Erythroblast (primary cell): ENCODE measurements at regions not wholly inside any gene's neighbourhood (a gene's known extent, or its start where the extent isn't known, plus 50 kb on each side); places are given as distances from the start of the nearest gene placed in this dataset.
"Not testable (repeated sequence)": the region's sequence is repeated elsewhere in the genome, so short reads cannot be mapped to it uniquely, and the experiment has no call there.

Experiments
- DNase-seq, 2 experiments: peaks; one replicate each; lab custom pipeline; 2025; lab: John Stamatoyannopoulos, UW
- GATA1 ChIP-seq: IDR thresholded peaks from 2 replicates; pipeline ENCODE4 v1.6.1; 2011; ENCODE audit warnings: low read depth, mild to moderate bottlenecking, control low read depth, low read length, moderate library complexity
- POLR2A ChIP-seq: IDR thresholded peaks from 2 replicates; pipeline ENCODE4 v1.6.1; 2011; ENCODE audit warnings: mild to moderate bottlenecking, low read length

DNA sequence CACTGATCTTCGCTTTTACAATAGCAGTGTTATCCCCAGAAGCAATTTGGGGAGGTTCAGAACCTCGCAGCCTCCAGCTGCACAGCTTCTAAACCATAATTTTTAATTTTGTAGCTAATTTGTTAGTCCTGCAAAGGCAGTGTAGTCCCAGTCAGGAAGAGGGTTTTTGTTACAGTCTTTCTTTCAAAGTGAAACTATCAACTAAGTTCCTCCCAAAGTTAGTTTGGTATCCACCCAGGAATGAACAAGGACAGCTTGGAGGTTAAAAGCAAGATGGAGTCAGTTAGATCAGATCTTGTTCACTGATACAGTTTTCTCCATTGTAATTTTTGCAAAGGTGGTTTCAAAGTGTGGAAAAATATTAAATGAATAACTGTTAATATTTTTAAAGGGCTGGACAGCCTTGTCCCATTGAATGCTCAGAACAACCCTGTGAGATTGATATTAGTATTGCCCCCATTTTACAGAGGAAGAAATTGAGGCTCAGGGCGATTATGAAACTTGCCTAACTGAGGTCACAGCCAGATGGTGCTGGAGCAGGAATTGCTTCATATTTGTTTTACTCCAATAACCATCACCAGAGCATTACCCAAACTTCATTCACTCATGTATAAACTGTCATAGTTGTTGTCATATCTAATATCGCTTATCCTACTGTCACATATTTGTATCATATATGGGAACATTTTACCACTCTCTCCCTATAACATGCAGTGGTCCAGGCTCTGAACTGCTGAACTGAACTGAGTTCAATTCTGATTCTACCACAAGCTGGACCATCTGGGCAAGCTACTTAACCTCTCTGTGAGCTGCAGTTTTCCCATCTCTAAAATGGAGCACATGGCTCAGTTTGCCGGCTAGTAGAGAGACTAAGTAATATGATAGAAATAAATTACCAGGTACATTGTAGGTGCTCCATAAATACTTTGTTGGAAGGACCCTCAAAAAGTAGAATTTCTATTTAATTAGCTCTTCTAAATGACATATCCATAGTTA lies 213.8 kb downstream of the BCAS1 start:
- DNase-seq, result no peak
- TF ChIP-seq POLR2A, result no peak
- TF ChIP-seq GATA1, result no peak

DNA sequence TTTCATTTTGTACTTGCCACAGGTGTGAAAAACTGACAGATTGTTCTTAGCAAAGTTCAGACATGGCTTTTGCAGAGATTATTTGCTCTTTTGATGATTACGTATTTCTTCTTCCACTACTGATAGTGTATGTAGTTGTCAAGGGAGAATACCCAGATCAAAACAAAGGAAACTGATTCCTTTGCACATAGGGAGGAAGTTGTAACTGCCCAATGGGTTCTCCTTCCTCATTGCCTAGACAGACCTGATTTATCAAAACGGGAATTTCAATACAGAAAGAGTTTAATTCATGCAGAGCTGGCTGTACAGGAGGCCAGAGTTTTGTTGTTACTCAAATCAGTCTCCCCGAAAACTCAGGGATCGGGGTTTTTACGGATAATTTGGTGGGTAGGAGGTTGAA lies 214.7 kb downstream of the BCAS1 start:
- TF ChIP-seq POLR2A, result no peak
- no peak for TF ChIP-seq GATA1
- DNase-seq, result no peak

- DNase-seq, result not testable (repeated sequence)
Observed at GRCh38 chr20:53854609-53854926, 215.8 kb downstream of the BCAS1 start.

- TF ChIP-seq POLR2A, result no peak
- no peak for TF ChIP-seq GATA1
- DNase-seq, result no peak
Observed at GRCh38 chr20:53853111-53853713, 217.2 kb downstream of the BCAS1 start.

DNA sequence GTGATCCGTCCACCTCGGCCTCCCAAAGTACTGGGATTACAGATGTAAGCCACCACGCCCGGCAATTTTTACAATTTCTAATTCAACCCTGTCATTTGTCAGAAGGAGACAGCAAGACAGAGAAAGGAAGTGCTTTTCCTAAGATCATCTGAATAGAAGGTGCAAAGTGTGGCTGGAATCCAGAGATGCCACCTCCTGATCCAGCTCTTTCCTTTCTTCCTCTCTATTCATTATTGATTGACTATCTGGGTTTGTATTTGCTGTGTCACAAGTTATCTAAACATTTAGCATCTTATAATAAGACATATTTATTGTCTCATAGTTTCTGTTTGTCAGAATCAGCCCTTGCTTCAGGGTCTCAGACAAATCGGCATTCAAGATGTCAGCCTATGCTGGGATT lies 217.7 kb downstream of the BCAS1 start:
- DNase-seq, result no peak
- TF ChIP-seq GATA1 (no peak), POLR2A (no peak)

DNA sequence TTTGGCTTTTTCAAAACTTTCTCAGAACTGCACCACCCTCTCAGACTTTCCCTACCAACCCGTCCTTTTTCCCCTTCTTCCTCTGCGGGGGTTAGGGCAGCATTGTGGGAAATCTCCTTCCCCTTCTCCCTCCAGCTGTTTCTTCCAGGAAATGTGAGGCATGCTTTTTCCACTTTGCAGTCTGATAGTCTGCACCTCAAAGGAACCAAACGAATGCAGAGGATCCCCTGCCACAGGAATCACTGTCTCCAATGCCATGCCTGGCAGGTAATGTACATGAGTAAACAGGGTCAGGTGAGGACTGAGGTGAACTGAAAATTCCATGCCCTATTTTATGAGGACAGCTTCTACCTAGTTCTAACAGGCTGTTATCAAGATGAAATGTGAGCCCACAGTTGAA lies 218.4 kb downstream of the BCAS1 start:
- no peak for DNase-seq
- TF ChIP-seq POLR2A (no peak), GATA1 (no peak)

- no peak for DNase-seq
- TF ChIP-seq GATA1 (no peak), POLR2A (no peak)
Observed at GRCh38 chr20:53850319-53850718, 220.1 kb downstream of the BCAS1 start.

GRCh38 chr20:53849471-53850059 lies 220.8 kb downstream of the BCAS1 start:
- no peak for DNase-seq
- TF ChIP-seq GATA1 (no peak), POLR2A (no peak)

GRCh38 chr20:53848304-53848703 lies 222.1 kb downstream of the BCAS1 start:
- TF ChIP-seq POLR2A (no peak), GATA1 (no peak)
- DNase-seq, result no peak

GRCh38 chr20:53847837-53848170 lies 222.6 kb downstream of the BCAS1 start:
- TF ChIP-seq GATA1 (no peak), POLR2A (no peak)
- peak in 1 of 2 experiments; percentile 30 for DNase-seq

- DNase-seq, result no peak
- TF ChIP-seq POLR2A (no peak), GATA1 (no peak)
Observed at GRCh38 chr20:53847139-53847836, 223.1 kb downstream of the BCAS1 start.

DNA sequence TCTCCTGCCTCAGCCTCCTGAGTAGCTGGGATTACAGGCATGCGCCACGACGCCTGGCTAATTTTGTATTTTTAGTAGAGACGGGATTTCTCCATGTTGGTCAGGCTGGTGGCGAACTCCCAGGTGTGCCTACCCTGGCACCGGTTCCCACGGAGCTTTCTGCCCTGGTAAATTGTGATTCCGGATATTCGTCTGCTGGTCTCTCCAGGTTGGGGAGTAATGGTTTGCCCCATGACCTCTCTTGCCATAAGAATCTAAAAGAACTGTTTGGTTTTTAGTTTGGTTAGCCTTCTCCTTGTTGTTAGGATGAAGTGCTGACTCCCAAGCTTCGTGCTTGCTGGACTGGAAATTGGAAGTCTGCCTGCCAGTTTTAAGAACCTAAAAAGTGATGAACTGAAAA lies 223.8 kb downstream of the BCAS1 start:
- no peak for TF ChIP-seq POLR2A
- no peak for TF ChIP-seq GATA1
- DNase-seq, result no peak

- DNase-seq, result no peak
- no peak for TF ChIP-seq GATA1
- TF ChIP-seq POLR2A, result no peak
Observed at GRCh38 chr20:53845980-53846379, 224.4 kb downstream of the BCAS1 start.

GRCh38 chr20:53844259-53844658 lies 226.1 kb downstream of the BCAS1 start:
- DNase-seq, result no peak
- TF ChIP-seq GATA1 (no peak), POLR2A (no peak)

DNA sequence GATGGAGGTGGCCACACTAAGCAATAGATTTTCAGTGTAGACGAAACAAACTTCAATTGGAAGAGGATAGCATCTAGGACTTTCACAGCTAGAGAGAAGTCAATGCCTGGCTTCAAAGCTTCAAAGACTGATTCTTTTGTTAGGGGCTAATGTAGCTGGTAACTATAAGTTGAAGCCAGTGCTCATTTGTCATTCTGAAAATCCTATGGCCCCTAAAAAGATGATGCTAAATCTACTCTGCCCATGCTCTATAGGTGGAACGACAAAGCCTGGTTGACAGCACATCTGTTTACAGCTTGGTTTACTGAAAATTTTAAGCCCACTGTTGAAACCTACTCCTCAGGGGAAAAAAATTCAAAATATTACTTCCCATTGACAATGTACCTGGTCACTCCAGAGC lies 226.7 kb downstream of the BCAS1 start:
- TF ChIP-seq POLR2A (no peak), GATA1 (no peak)
- no peak for DNase-seq
